HG02840 (cell line): ENCODE measurements at regions not wholly inside any gene's neighbourhood (a gene's known extent, or its start where the extent isn't known, plus 50 kb on each side); places are given as distances from the start of the nearest gene placed in this dataset.

Experiments used
- ATAC-seq: cut with Tn5 transposase; IDR thresholded peaks from one replicate; pipeline ENCODE4 v1.9.1; 2021; ENCODE audit warnings: mild to moderate bottlenecking, moderate library complexity, moderate number of reproducible peaks; ENCODE audit not compliant: unreplicated experiment, low FRiP score

DNA sequence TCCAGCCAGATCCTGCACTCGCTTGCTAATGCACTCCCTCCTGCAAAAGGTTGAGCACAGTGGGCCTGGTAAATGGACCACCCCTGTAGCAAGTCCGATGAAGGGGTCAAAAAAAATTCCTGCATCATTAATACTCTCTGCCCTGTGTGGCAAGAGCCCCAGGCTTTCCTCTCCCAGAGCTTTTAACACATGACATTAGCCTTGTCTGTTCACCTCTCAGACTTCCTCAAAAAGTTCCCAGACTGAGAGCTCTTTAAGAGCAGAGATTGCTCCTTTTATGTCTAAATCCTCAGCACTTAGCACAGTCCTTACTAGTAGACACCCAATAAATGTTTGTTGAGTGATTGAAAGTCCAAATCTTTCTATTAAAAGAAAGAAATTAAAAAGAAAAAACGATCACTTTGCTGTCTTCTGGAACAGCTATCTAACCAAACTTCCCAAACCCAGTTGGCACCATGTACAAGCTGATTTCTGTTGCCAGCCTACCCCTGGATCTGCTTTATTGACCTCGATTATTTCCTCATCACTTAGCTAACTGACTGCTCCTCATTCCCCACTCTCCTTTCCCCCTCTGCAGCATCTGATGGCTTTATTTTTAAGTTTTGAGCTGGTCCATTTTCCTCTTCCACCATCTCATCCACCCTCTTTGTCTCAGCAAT is 209.8 kb downstream of the ENC1 start:
- ATAC-seq, result no peak

DNA sequence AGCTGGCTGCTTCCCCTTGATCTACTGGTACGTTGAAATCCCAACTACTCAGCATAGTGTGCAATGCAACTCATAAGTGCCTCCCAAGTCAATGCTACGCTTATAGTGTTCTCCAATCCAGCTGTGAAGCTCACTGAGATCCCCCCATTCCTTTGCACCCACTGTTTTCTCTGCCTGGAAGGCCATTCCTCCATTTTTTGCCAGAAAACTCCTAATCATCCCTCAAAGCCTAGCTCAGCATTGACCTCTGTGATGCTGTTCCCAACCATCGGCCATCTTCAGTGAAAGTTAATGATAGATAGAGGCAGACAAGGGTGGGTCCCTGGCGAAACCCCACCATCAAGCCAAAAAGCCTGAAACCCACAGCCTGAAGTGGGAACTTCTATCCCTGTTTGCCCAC is 211.0 kb downstream of the ENC1 start:
- ATAC-seq, result no peak

DNA sequence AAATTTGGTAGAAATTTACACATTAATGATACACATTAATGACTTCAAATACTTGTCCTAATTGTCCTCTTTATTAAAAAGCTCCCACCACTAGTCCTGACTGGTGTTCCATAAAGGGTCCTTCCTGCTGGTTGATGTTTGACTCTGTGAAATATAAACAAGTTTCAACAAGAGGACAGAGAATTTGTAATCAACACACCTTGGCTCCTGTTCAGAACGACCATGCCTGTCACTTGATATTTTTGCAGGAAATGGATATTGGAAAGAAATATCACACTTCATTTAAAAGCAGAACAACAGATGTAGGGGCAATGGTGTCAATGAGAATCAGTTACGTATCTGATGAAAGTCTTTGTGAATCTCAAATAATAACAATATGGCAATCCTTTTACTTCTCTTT is 211.7 kb downstream of the ENC1 start:
- ATAC-seq, result no peak

DNA sequence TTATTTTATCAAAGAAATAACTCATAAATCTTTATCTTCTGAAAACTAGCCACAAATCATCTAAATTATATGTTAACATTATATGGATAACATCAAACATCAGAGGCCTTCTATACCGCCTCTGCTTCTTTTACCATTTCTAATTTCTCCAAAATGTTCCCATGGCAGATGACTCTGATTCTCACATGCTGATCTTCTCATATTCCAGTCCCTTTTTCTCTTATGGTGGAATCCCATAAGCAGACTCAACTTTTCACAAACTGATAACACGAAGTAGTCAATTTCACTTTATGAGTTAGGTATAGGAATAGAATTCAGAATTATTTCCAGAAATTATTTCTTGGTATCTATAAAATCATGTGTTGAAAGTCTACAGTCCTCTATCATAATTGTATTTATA is 212.3 kb downstream of the ENC1 start:
- ATAC-seq, result no peak

DNA sequence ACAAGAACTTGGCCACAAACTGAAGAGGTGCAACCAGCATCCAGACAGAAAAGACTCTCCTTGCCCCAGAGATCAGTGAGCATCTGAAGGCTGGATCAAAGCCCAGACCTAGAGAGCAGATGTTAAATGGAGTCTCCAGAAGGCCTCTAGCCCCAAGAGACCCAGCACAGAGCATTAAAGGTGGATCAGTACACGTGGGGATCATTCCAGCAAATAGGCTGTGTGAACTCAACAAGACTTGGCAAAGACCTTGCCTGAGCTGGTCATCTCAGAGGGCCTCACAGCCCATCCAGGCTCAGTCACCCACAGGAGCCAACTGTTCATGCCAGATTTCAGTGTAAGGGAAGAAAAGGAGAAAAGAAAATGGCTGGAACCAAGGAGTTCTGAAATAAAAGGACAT is 214.0 kb downstream of the ENC1 start:
- no peak for ATAC-seq

DNA sequence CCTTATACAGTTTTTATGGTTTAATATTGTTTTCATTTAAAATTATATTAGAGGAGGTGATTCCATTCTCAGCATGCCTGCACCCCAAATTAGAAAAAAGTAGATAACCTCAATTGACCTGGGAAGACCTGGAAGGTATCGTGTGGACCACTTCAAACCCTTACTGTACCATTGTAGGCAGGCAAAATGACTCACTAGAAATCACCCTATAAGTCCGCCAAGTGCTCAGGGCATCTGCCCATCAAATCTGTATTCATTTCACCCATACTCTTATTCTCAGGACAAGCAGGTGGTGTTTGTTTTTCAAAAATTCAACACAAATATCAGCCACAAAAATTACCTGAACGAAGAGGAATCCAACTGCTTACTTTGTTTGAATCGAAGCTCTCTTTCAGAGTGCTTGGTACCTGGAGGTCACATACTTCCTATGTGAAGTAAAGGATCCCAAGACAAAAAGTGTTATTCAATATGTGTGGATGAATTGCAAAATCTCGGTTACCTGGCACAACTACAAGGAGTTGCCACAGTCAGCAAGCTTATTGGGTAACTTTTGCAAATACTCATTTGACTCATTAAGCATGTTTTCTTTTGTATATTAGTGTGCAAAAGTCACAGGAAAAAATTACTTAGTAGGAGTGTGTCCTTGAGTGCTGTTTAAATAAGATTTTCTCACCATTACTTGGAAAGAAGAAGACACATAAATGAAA is 216.2 kb downstream of the ENC1 start:
- no peak for ATAC-seq

DNA sequence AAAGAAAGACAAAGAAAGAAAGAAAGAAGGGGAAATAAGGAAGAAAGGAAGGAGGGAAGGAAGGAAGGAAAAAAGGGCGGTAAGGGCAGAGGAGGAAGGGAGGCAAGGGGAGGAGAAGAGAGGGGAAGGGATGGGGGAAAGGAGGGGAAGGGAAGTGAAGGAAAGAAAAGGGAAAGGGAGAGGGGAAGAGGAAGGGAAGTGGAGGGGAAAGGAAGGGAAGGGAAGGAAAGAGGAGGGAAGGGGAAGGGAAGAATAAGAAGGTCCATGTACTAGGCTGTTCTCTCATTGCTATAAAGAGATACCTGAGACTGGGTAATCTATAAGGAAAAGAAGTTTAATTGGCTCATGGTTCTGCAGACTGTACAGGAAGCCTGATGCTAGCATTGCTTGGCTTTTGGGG is 217.1 kb downstream of the ENC1 start:
- no peak for ATAC-seq

DNA sequence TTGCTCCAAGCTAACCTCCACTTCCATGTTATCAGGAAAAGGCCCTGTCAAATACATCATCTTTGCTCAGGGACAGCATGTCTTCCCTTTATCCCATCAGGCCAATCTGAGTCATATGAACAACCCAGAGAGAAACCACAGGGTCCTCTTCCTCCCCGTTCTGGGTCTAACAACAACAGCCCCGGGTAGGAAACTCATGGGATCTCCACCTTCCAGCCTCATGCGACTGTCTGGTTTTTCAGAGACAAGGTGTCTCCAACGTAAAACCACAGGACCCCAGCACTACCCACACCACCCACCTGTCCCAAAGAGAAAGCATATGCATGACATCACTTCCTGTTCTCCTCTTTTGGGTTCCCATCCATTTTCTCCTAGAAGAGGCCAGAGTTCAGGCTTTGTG is 217.9 kb downstream of the ENC1 start:
- no peak for ATAC-seq

DNA sequence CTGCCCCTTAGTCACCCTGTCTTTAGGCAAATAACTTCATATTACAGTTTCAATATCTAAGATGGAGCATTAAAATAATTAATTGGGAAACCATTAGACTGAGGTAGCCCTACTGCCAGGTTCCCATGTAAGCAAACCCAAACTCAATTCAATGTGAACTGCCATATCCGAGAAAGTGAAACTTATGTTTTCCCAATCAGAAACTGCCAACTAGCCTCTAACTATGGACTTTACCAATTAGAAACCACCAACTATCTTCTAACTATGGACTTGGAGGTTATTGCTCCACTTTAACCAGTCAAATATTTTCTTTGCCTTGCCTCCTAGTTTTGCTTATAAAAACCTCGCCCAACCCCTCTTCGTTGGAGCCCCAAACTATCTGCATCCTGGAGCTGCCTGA is 218.5 kb downstream of the ENC1 start:
- ATAC-seq, result no peak

DNA sequence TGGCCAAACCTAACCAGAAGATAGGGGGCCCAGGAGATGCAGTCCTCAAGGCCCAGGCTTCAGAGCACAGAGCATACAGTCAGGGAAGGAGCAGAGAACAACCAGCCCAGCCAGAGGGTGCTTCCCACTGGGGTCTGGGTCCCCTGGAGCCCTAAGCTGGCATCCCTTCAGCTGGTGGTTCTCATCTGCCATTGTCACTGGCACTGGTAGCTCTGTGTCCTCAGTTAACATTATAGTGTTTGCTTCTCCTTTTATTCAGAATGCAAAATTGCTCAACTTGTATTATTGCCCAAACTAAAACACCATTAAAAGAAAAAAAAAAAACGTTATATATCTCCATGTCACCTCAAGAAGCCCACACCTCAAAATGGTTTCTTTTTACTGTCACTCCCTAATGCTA is 219.2 kb downstream of the ENC1 start:
- no peak for ATAC-seq

DNA sequence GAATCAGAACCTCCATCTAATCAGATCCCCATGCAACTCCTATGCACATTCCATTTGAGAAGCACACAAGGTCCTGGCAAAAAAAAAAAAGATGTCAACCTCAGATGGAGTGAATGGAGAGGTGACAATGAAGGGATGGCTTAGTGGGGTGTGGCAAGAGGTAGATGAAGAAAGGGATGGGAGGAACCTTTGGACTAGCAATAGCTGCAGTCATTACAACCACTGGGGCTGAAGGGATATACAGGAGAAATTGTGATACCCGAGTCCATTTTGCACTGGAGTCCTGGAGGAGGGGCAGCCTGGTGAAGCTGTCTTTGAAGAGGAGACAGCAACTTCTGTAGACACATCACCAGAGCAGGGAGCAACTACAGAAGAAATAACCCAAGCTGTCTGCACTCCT is 219.6 kb downstream of the ENC1 start:
- no peak for ATAC-seq

DNA sequence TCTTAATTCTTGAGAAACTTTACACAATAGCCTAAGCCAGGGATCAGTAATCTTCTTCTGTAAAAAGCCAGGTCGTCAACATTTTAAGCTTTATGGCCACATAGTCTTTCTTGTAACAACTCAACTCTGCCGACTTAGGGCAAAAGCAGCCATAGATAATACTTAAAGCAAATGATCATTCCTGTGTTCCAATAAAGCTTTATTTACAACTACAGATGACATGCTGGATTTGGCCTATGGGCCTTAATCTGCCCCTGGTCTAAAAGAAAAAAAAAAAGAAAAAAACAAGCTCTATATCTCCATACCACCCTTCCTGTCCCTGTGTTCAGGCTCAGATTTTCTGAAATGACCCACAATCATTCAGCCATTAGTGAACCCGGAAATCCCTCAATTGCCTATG is 220.3 kb downstream of the ENC1 start:
- no peak for ATAC-seq

DNA sequence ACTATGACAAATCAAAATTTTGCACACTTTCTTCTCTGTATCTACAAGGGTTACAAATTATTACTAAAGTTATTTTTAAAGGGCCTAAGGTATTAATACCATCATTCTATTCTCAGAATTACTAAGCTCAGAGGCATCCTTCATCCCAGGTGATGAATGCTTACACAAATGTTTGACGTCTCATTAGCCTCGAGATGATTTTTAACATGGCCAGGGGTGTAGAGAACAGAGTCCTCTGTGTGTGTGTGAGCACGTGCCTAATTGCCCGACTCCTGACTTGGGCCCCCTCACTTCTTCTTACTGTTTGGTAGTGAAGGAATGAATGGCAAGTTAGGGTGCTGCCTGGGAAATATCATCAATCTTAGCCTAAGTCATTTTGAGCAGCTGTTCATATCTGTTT is 221.1 kb downstream of the ENC1 start:
- no peak for ATAC-seq

DNA sequence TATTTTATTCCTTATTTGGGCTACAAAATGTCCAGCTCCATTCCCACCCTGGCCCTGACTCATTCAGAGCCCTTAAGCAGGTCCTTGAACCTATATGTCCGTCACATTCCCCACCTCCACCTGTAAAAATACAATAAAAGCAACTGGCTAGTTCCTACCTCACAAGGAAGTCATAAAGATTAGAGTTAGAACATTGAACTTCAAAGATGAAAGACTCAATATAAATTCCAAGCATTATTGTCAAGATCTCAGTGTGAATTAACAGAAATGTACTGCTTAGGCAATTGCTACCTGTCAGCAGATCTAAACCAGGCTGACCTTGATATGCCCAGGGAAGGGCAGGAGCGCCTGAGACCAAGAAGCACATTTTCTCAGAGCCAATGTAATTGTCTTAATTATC is 221.8 kb downstream of the ENC1 start:
- ATAC-seq, result no peak

DNA sequence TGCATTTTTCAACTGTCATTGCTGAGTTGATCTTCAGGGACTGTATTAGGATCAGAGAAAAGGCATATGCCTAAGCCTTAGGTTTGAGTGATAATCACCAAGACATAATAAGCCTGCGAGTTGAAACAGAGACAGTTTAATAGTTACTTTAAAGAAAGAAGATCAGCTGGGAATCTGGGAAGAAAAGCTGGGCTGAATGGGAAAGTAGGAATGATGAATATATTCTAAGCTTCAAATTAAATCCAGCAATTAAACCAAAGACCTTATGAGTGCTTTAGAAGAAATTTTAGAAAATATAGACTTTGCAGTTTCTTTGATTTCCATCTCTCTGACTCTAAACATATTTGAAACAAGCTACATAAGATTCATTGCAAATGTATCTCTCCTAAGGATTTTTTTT is 222.3 kb downstream of the ENC1 start:
- ATAC-seq, result no peak

DNA sequence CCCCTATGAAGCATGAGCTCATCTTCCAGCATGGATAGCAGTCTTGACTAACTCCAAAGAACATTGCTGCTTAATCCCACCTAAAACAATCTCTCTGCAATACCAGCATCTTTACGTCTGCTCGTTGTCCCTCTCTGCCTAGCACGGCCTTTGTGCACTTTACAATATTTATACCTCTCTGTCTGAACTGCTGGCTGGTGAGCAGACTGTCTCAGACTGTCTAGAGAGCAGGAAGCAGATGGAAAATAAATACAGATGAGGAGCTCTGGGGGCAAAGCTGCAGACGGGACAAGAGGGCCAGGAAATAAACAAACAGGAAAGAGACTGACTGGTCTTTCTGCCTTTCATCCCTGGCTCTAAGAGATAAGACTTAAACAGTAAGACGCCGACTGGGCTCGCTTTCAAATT is 224.8 kb downstream of the ENC1 start:
- no peak for ATAC-seq

DNA sequence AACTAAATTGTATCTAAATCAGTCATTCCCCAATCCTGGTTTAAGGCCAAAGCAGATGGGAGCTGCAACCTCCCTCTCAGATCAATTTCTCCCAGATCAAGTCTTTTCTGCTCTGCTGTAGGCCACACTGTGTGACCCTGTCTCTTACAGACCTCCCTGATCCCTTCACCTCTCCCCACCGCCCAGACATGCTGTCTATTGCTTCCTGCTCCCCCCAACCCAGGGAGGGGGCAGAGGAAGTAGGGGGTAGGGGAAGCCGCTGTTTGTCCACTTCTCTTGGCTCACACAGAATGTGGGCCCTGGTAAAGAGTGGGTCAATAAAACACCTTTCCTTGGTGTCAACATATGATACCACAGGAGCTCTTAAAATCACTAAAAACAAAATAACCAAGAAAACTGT is 226.3 kb downstream of the ENC1 start:
- no peak for ATAC-seq

DNA sequence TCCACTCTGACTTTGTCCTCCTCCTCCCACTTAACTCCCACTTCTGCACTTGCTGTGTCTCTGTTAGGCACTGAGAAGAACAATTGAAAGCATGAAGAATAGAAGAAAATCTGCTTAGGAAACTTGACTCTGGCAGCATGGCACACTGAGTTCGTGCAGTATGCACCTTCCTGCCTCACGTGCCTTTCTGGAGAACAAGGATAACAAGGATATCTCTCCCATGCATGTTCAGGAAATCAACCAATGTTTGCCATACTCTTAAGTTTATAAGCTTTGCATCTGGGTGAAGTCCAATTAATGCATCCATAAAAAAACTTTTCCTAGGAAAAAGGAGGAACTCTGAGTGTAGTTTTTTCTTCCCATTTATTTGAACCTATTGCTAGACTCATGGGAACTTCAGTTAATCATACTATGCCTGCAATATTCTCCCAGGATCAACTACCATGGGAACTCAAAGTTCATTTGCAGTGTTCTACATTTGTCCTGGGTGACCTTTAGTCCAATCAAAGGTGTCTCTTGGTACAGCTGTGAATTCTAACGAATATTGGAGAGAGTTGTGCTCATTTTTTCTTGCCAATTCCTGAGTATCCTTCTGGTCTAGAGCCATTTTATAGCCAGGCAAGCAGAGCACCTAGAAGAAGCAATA is 227.0 kb downstream of the ENC1 start:
- ATAC-seq, result no peak

DNA sequence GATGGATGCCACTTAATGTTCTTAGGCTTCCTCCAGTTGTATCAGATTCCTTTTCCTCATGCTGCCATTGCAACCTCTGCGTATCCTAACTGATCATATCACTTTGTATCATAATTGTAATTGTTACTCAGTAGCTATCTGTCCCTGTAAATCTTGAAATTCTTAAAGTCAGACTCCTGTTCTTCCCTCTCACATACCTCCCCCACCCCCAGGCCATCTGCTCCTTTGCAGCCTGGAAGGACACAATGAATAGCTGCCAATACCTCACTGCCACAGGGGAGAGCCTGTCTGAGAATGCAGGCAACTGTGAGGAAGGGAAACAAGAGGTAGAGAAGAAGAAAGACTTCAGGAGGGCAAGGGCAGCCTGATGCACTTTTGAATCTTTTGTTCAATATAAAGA is 228.5 kb downstream of the ENC1 start:
- no peak for ATAC-seq

DNA sequence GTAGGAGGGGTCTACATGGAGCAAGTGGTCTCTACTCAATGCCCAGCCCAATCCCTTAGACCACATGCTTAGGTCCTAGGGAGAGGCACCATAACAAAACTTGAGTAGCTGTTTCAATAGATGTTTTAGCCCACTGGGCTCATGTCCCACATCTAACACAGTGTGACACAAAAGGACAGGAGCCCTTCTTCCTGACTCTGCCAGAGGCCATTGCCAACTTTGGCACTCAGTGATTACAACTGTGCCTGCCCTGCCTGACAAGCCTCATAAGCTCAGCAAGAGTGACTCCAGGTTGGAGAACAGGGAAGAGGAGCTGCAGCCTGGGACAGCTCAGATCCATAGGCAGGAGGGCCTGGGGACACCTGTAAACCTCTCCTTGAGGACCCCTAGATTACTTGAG is 230.8 kb downstream of the ENC1 start:
- ATAC-seq, result no peak

DNA sequence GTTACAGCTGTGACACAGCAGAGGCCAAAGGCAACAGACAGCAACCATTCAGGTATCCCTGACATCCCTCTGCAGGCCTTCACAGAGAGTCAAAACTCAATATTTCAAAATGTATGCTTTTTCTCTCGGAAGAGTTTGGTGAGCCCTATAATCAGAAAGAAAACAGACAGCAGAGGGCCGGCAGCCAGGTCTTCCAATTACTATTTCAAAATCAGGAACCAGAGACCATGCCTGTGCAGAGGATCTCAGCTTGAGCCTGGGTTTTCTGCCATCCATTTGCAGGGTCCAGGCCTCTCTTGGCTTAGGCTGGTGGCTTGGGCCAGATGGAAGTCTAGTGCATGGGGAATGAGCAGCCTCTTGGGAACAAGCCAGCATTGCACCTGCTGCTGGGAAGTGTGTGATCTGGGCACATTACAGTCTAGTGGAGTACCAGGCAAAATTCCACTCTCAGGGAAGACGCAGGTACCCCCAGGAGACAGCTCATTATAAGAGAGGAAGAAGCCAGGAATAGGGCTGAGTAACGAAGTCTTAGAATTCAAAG is 231.3 kb downstream of the ENC1 start:
- ATAC-seq, result no peak
